Fibroblast of skin of abdomen (primary cell): ENCODE measurements at regions not wholly inside any gene's neighbourhood (a gene's known extent, or its start where the extent isn't known, plus 50 kb on each side); places are given as distances from the start of the nearest gene placed in this dataset.
"Not testable (repeated sequence)": the region's sequence is repeated elsewhere in the genome, so short reads cannot be mapped to it uniquely, and the experiment has no call there.

Experiments
- DNase-seq: peaks from one replicate; pipeline ENCODE4 v3.0.0-alpha.2; 2013

GRCh38 chr9:31637861-31638260 is 746.6 kb upstream of the ACO1 start:
- DNase-seq: no peak

GRCh38 chr9:31639451-31639850 is 745.0 kb upstream of the ACO1 start:
- no peak for DNase-seq

GRCh38 chr9:31669311-31669710 is 715.1 kb upstream of the ACO1 start:
- DNase-seq: no peak

GRCh38 chr9:31671011-31671410 is 713.4 kb upstream of the ACO1 start:
- no peak for DNase-seq

GRCh38 chr9:31674264-31674663 is 710.2 kb upstream of the ACO1 start:
- DNase-seq: peak; percentile 3

GRCh38 chr9:31677415-31677814 is 707.0 kb upstream of the ACO1 start:
- no peak for DNase-seq

- no peak for DNase-seq
These were observed 706.6 kb upstream of the ACO1 start for GRCh38 chr9:31677877-31678276.

- no peak for DNase-seq
These were observed 701.3 kb upstream of the ACO1 start for GRCh38 chr9:31683116-31683515.

GRCh38 chr9:31697956-31698355 is 686.5 kb upstream of the ACO1 start:
- DNase-seq: no peak

- DNase-seq: no peak
These were observed 684.6 kb upstream of the ACO1 start for GRCh38 chr9:31699836-31700235.

- no peak for DNase-seq
These were observed 684.0 kb upstream of the ACO1 start for GRCh38 chr9:31700252-31701045.

- no peak for DNase-seq
These were observed 681.5 kb upstream of the ACO1 start for GRCh38 chr9:31702957-31703356.

- DNase-seq: no peak
These were observed 669.2 kb upstream of the ACO1 start for GRCh38 chr9:31715250-31715649.

GRCh38 chr9:31719262-31719661 is 665.2 kb upstream of the ACO1 start:
- DNase-seq: no peak

- DNase-seq: no peak
These were observed 654.0 kb upstream of the ACO1 start for GRCh38 chr9:31730398-31730797.

GRCh38 chr9:31733166-31733565 is 651.3 kb upstream of the ACO1 start:
- DNase-seq: no peak

- no peak for DNase-seq
These were observed 647.8 kb upstream of the ACO1 start for GRCh38 chr9:31736581-31737179.

GRCh38 chr9:31740705-31741104 is 643.7 kb upstream of the ACO1 start:
- DNase-seq: no peak

GRCh38 chr9:31744589-31744988 is 639.9 kb upstream of the ACO1 start:
- no peak for DNase-seq

GRCh38 chr9:31745468-31745867 is 639.0 kb upstream of the ACO1 start:
- DNase-seq: no peak

GRCh38 chr9:31745886-31746285 is 638.6 kb upstream of the ACO1 start:
- DNase-seq: no peak

GRCh38 chr9:31753756-31754155 is 630.7 kb upstream of the ACO1 start:
- DNase-seq: no peak

- no peak for DNase-seq
These were observed 624.7 kb upstream of the ACO1 start for GRCh38 chr9:31759703-31760102.

- not testable (repeated sequence) for DNase-seq
These were observed 610.4 kb upstream of the ACO1 start for GRCh38 chr9:31774021-31774420.

GRCh38 chr9:31774571-31774970 is 609.9 kb upstream of the ACO1 start:
- no peak for DNase-seq
